ENCODE measurements at regions not wholly inside any gene's neighbourhood (a gene's known extent, or its start where the extent isn't known, plus 50 kb on each side); places are given as distances from the start of the nearest gene placed in this dataset.

DNA sequence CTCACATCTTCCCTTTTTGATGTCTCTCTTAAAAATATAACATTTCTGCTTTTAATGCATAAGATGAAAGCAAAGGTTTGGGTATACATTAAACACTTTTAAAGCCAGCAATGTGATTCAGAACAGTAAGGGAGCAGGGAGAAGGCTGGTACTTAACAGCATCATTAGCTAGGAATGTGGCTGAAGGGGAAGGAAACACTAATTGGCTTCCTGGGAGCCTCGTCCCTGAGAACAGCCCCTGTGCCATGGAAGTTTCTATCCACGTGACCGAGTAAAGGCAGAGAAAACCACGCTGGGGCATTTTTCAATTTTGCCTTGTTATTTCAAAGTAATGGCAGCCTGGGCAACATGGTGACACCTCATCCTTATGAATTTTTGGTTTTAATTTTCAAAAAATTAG is 109.2 kb upstream of the GPC1 start:
- H3K4me1 ChIP-seq (ENCODE audit: control insufficient read depth in 5 of 5, insufficient read depth in 5 of 5, low read length in 5 of 5) = peaks cover 0 to 5% (median 0%) of the 10 kb centered on the region in 5 donors
- no peak overlapping the region for H3K27ac ChIP-seq (ENCODE audit: low read depth, low read length)
- H3K36me3 ChIP-seq (ENCODE audit: control insufficient read depth in 5 of 5, insufficient read depth in 5 of 5, low read length in 5 of 5) = no peaks in the 10 kb centered on the region
- no peak overlapping the region for H3K4me3 ChIP-seq (ENCODE audit: low read depth in 1 of 5, low read length in 5 of 5)
- peaks cover 0 to 2% (median 0%) of the 10 kb centered on the region in 5 donors for H3K9me3 ChIP-seq (ENCODE audit: control insufficient read depth in 5 of 5, low read length in 5 of 5)
- no peak overlapping the region for H3K9ac ChIP-seq (ENCODE audit: low read length in 5 of 5)
- peaks cover 9 to 24% (median 20%) of the 10 kb centered on the region in 5 donors for H3K27me3 ChIP-seq (ENCODE audit: control insufficient read depth in 5 of 5, insufficient read depth in 4 of 5, low read length in 5 of 5)

DNA sequence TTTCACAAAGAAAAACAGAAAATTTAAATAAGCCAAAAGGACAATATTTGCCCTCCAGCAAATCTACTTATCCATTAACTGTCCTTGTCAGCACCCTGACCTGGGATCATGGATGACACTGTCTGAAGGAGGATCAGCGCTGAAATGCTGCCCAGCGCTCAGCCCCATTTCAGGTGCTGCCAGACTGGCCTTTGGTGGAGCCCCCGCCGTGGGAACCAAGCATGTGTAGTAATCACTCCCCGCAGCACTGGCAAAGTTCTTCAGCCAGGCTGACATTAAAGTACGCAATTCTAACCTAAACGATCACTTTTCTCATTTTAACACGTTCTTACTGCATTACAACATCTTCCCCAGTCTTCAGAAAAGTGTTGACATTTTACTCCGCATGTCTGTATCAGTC is 108.6 kb upstream of the GPC1 start:
- H3K27me3 ChIP-seq (ENCODE audit: control insufficient read depth in 5 of 5, insufficient read depth in 4 of 5, low read length in 5 of 5) = peaks cover 9 to 24% (median 20%) of the 10 kb centered on the region in 5 donors
- peaks cover 0 to 5% (median under 1%) of the 10 kb centered on the region in 5 donors for H3K9me3 ChIP-seq (ENCODE audit: control insufficient read depth in 5 of 5, low read length in 5 of 5)
- no peak overlapping the region for H3K27ac ChIP-seq (ENCODE audit: low read depth, low read length)
- no peaks in the 10 kb centered on the region for H3K36me3 ChIP-seq (ENCODE audit: control insufficient read depth in 5 of 5, insufficient read depth in 5 of 5, low read length in 5 of 5)
- H3K9ac ChIP-seq (ENCODE audit: low read length in 5 of 5) = no peak overlapping the region
- H3K4me1 ChIP-seq (ENCODE audit: control insufficient read depth in 5 of 5, insufficient read depth in 5 of 5, low read length in 5 of 5) = peaks cover 0 to 5% (median 0%) of the 10 kb centered on the region in 5 donors
- H3K4me3 ChIP-seq (ENCODE audit: low read depth in 1 of 5, low read length in 5 of 5) = no peak overlapping the region

DNA sequence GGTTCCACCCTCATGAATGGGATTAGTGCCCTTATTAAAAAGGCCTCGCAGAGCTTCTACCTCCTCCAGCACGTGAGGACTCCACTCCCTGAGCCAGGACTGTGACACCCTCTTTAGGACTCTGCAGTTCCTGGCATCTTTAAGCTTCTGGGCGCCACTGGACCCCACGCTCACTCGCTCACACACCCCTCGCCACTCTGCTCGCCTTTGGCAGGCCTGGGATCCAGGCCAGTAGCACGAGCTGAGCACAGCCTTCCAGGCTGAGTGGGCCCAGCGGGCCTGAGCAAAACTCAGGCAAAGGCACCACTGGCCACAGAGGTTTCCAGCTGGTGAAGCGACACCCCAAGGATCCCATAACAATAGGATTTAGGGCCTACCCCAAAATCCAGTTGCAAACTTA is 107.9 kb upstream of the GPC1 start:
- Histone ChIP-seq H3K4me3 (ENCODE audit: low read depth in 1 of 5, low read length in 5 of 5) (no peak overlapping the region), H3K9ac (ENCODE audit: low read length in 5 of 5) (no peak overlapping the region), H3K36me3 (ENCODE audit: control insufficient read depth in 5 of 5, insufficient read depth in 5 of 5, low read length in 5 of 5) (no peaks in the 10 kb centered on the region), H3K9me3 (ENCODE audit: control insufficient read depth in 5 of 5, low read length in 5 of 5) (peaks cover 0 to 5% (median 4%) of the 10 kb centered on the region in 5 donors), H3K27ac (ENCODE audit: low read depth, low read length) (no peak overlapping the region), H3K4me1 (ENCODE audit: control insufficient read depth in 5 of 5, insufficient read depth in 5 of 5, low read length in 5 of 5) (peaks cover 0 to 5% (median 0%) of the 10 kb centered on the region in 5 donors), H3K27me3 (ENCODE audit: control insufficient read depth in 5 of 5, insufficient read depth in 4 of 5, low read length in 5 of 5) (peaks cover 9 to 24% (median 15%) of the 10 kb centered on the region in 5 donors)

DNA sequence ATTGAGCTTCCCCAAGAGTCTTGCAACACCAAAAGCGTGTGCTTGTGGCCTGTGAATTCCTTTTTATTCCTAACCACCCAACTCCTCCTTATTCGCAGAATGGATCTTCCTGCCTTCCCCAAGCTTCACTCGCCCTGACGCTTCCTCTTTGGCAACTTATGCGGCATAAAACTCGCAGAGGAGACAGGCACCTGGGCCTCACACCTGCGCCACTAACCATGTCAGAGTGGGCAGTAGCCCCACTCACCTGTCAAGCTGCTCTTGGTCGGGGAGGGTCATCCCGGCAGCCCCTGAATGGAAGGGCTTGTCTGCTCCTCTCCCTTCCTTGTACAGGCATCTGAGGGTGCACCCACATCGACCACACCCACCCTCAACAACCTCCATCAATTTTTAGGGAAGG is 106.9 kb upstream of the GPC1 start:
- Histone ChIP-seq H3K27me3 (ENCODE audit: control insufficient read depth in 5 of 5, insufficient read depth in 4 of 5, low read length in 5 of 5) (peaks cover 9 to 24% (median 15%) of the 10 kb centered on the region in 5 donors), H3K9ac (ENCODE audit: low read length in 5 of 5) (no peak overlapping the region), H3K4me1 (ENCODE audit: control insufficient read depth in 5 of 5, insufficient read depth in 5 of 5, low read length in 5 of 5) (peaks cover 0 to 5% (median 0%) of the 10 kb centered on the region in 5 donors), H3K27ac (ENCODE audit: low read depth, low read length) (no peak overlapping the region), H3K4me3 (ENCODE audit: low read depth in 1 of 5, low read length in 5 of 5) (no peak overlapping the region), H3K36me3 (ENCODE audit: control insufficient read depth in 5 of 5, insufficient read depth in 5 of 5, low read length in 5 of 5) (no peaks in the 10 kb centered on the region), H3K9me3 (ENCODE audit: control insufficient read depth in 5 of 5, low read length in 5 of 5) (peaks cover 0 to 5% (median 4%) of the 10 kb centered on the region in 5 donors)

DNA sequence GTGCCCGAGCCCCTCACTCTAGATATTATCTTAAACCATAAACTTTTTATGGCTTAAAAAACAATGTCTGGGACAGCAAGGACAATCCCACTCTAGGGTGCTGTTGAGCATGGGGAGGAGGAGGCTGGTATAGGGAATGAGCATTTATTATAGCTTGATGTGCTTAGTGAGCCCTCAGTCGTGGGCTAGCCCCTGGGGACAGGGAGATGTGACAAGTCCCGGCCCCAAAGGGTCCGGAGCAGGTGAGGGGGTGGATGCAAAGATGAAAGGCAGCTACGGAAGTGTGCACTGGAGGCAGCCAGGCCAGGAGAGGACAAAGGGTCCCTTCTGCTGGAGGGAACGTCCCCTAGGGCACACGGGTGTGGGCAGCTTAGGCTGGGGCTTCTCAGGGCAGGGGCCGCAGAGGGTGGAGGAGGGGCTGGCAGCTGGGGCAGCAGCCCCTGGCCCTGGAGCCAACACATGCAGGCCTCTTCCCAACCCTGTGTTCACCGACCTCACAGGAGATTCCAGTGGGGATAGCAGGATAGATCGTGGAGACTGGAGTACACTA is 106.3 kb upstream of the GPC1 start:
- Histone ChIP-seq H3K9ac (ENCODE audit: low read length in 5 of 5) (no peak overlapping the region), H3K36me3 (ENCODE audit: control insufficient read depth in 5 of 5, insufficient read depth in 5 of 5, low read length in 5 of 5) (no peaks in the 10 kb centered on the region), H3K27me3 (ENCODE audit: control insufficient read depth in 5 of 5, insufficient read depth in 4 of 5, low read length in 5 of 5) (peaks cover 8 to 19% (median 14%) of the 10 kb centered on the region in 5 donors), H3K4me1 (ENCODE audit: control insufficient read depth in 5 of 5, insufficient read depth in 5 of 5, low read length in 5 of 5) (peaks cover 0 to 5% (median 0%) of the 10 kb centered on the region in 5 donors), H3K9me3 (ENCODE audit: control insufficient read depth in 5 of 5, low read length in 5 of 5) (peaks cover 0 to 5% (median 4%) of the 10 kb centered on the region in 5 donors), H3K4me3 (ENCODE audit: low read depth in 1 of 5, low read length in 5 of 5) (no peak overlapping the region), H3K27ac (ENCODE audit: low read depth, low read length) (no peak overlapping the region)

DNA sequence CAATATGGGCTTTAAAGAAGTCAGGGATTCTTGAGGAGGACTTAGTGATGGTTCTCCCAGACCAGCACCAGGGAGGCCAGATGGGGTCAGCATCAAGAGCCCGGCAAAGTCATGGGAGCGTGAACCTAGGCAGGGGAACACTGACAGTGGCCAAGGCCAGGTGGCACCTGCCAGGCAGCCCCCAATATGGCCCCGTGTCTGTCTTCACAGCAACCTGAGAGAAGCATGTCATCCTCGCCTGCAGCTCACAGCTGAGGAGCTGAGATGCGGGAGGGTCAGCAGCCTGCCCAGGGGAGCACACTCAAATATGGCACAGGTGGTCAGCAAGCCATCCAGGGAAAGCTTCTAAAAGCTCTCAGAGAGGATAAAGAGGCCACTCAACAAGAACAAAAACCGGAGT is 105.7 kb upstream of the GPC1 start:
- no peaks in the 10 kb centered on the region for H3K36me3 ChIP-seq (ENCODE audit: control insufficient read depth in 5 of 5, insufficient read depth in 5 of 5, low read length in 5 of 5)
- no peak overlapping the region for H3K9ac ChIP-seq (ENCODE audit: low read length in 5 of 5)
- no peak overlapping the region for H3K27ac ChIP-seq (ENCODE audit: low read depth, low read length)
- H3K27me3 ChIP-seq (ENCODE audit: control insufficient read depth in 5 of 5, insufficient read depth in 4 of 5, low read length in 5 of 5) = peaks cover 5 to 13% (median 8%) of the 10 kb centered on the region in 5 donors
- H3K4me1 ChIP-seq (ENCODE audit: control insufficient read depth in 5 of 5, insufficient read depth in 5 of 5, low read length in 5 of 5) = peaks cover 0 to 5% (median 0%) of the 10 kb centered on the region in 5 donors
- H3K4me3 ChIP-seq (ENCODE audit: low read depth in 1 of 5, low read length in 5 of 5) = no peak overlapping the region
- H3K9me3 ChIP-seq (ENCODE audit: control insufficient read depth in 5 of 5, low read length in 5 of 5) = peaks cover 0 to 5% (median 4%) of the 10 kb centered on the region in 5 donors

DNA sequence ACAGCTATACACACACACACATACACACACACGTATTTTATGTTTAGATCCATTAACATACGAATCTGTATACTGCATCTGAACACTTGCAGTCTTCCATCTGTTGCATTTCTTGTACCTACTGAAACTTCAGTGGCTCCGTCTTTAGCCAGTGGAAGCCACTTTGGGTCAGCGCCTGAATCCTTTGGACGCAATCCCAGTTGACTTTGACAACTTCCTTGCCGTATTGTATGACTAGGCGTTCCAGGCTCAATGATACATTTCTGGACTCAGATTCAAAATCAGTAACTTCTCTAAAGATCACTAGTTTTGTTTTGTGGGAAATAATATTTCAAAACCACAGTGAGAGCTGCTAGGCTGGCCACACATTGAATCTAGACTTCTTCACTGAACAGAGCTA is 101.5 kb upstream of the GPC1 start:
- H3K4me3 ChIP-seq (ENCODE audit: low read depth in 1 of 5, low read length in 5 of 5) = no peak overlapping the region
- peaks cover 6 to 11% (median 8%) of the 10 kb centered on the region in 5 donors for H3K27me3 ChIP-seq (ENCODE audit: control insufficient read depth in 5 of 5, insufficient read depth in 4 of 5, low read length in 5 of 5)
- peaks cover 0 to 5% (median 4%) of the 10 kb centered on the region in 5 donors for H3K9me3 ChIP-seq (ENCODE audit: control insufficient read depth in 5 of 5, low read length in 5 of 5)
- no peak overlapping the region for H3K9ac ChIP-seq (ENCODE audit: low read length in 5 of 5)
- no peaks in the 10 kb centered on the region for H3K4me1 ChIP-seq (ENCODE audit: control insufficient read depth in 5 of 5, insufficient read depth in 5 of 5, low read length in 5 of 5)
- H3K36me3 ChIP-seq (ENCODE audit: control insufficient read depth in 5 of 5, insufficient read depth in 5 of 5, low read length in 5 of 5) = no peaks in the 10 kb centered on the region
- no peak overlapping the region for H3K27ac ChIP-seq (ENCODE audit: low read depth, low read length)

DNA sequence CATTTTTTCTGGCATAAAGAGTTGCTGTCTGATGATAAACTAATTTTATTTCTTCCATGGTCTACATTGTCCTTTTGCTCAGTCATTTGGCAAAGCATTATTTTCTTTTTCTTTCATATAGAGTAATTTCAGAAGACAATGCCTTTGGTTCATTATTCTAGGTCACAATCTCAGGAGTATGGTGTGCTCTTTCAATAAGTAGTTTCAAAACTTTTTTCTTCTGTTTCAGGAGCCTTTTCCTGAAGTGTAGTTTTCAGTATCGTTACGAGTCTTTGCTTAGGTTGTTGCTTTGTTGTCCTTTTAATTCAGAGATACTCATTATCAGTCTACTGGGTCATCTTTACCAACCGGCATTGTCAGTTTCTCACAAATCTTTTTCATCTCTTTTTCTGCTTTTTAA is 100.4 kb upstream of the GPC1 start:
- peaks cover 0 to 5% (median 4%) of the 10 kb centered on the region in 5 donors for H3K9me3 ChIP-seq (ENCODE audit: control insufficient read depth in 5 of 5, low read length in 5 of 5)

DNA sequence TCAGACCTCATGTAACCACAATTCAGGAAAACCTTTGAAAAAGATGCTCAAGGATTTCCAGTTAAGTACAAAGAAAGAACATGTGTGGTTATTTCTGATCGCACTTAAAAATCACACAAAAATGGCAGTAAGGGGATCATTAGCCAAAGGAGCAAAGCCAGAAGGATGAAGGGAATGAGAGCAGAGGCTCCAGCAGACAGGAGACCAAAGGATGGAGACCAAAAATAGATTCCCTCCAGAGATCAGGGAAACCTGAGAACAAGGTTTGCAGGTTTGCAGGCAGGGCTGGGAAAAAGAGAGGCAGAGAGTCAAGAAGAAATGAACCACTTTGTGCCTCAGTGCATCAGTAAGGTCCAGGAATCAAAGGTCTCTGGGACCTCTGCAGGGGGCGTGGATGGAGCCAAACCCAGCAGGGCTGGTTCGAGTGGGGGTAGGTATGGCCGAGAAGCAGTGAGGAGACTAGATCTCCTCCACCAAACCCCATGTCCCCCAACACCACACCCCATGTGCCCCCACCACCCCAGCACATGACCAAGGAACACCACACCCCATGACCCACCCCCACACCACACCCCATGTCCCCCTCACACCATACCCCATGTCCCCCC is 98.5 kb upstream of the GPC1 start:
- H3K4me1 ChIP-seq (ENCODE audit: control insufficient read depth in 5 of 5, insufficient read depth in 5 of 5, low read length in 5 of 5) = peaks cover 0 to 2% (median 0%) of the 10 kb centered on the region in 5 donors
- no peak overlapping the region for H3K27ac ChIP-seq (ENCODE audit: low read depth, low read length)
- H3K27me3 ChIP-seq (ENCODE audit: control insufficient read depth in 5 of 5, insufficient read depth in 4 of 5, low read length in 5 of 5) = peaks cover 6 to 9% (median 7%) of the 10 kb centered on the region in 5 donors
- peaks cover 0 to 3% (median 0%) of the 10 kb centered on the region in 5 donors for H3K9me3 ChIP-seq (ENCODE audit: control insufficient read depth in 5 of 5, low read length in 5 of 5)
- H3K9ac ChIP-seq (ENCODE audit: low read length in 5 of 5) = no peak overlapping the region
- H3K36me3 ChIP-seq (ENCODE audit: control insufficient read depth in 5 of 5, insufficient read depth in 5 of 5, low read length in 5 of 5) = no peaks in the 10 kb centered on the region
- no peak overlapping the region for H3K4me3 ChIP-seq (ENCODE audit: low read depth in 1 of 5, low read length in 5 of 5)

More for the DNA sequence above, 100.4 kb upstream of the GPC1 start:
- Histone ChIP-seq H3K9ac (ENCODE audit: low read length in 5 of 5) (no peak overlapping the region), H3K36me3 (ENCODE audit: control insufficient read depth in 5 of 5, insufficient read depth in 5 of 5, low read length in 5 of 5) (no peaks in the 10 kb centered on the region), H3K27ac (ENCODE audit: low read depth, low read length) (no peak overlapping the region), H3K4me3 (ENCODE audit: low read depth in 1 of 5, low read length in 5 of 5) (no peak overlapping the region), H3K27me3 (ENCODE audit: control insufficient read depth in 5 of 5, insufficient read depth in 4 of 5, low read length in 5 of 5) (peaks cover 1 to 8% (median 5%) of the 10 kb centered on the region in 5 donors), H3K4me1 (ENCODE audit: control insufficient read depth in 5 of 5, insufficient read depth in 5 of 5, low read length in 5 of 5) (no peaks in the 10 kb centered on the region)

DNA sequence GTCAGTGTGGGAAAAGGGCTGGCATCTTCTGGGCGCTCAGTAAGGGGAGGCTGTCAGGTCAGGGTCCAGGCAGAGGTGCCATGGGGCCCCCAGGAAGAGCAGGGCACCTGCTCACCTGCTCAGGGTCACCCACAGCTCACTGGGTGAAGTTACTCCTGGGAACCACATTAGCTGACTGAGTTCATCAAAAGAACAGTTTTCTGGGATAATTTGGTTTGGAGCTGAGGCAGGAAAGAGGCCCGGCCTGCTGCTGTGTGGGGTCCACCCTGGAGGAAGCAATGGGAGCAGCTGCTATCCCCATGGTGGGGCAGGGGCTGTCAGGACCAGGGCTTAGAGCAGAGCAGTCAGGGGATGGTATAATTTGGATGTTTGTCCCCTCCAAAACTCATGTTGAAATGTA is 97.2 kb upstream of the GPC1 start:
- no peaks in the 10 kb centered on the region for H3K9me3 ChIP-seq (ENCODE audit: control insufficient read depth in 5 of 5, low read length in 5 of 5)
- peaks cover 0 to 2% (median 0%) of the 10 kb centered on the region in 5 donors for H3K4me1 ChIP-seq (ENCODE audit: control insufficient read depth in 5 of 5, insufficient read depth in 5 of 5, low read length in 5 of 5)
- H3K27ac ChIP-seq (ENCODE audit: low read depth, low read length) = no peak overlapping the region
- H3K9ac ChIP-seq (ENCODE audit: low read length in 5 of 5) = no peak overlapping the region
- peaks cover 6 to 9% (median 8%) of the 10 kb centered on the region in 5 donors for H3K27me3 ChIP-seq (ENCODE audit: control insufficient read depth in 5 of 5, insufficient read depth in 4 of 5, low read length in 5 of 5)
- no peaks in the 10 kb centered on the region for H3K36me3 ChIP-seq (ENCODE audit: control insufficient read depth in 5 of 5, insufficient read depth in 5 of 5, low read length in 5 of 5)
- H3K4me3 ChIP-seq (ENCODE audit: low read depth in 1 of 5, low read length in 5 of 5) = no peak overlapping the region

Measured in subcutaneous abdominal adipose tissue (tissue), 5 donors.